Activated T-helper 17 cell treated with anti-CD3 and anti-CD28 coated beads, Interleukin-2, amount 50 U/mL, for 72 hours (primary cell): ENCODE measurements at regions not wholly inside any gene's neighbourhood (a gene's known extent, or its start where the extent isn't known, plus 50 kb on each side); places are given as distances from the start of the nearest gene placed in this dataset.

Experiments used
- ATAC-seq: fragments of 150-1000 bp; cut with Tn5 transposase; replicated peaks from 2 replicates; pipeline ENCODE4 v1.10.0; 2021; ENCODE audit warnings: mild to moderate bottlenecking, moderate library complexity
- H3K27ac Mint-ChIP-seq: one replicate; pipeline ENCODE4 v1.8.0; 2022; ENCODE audit warnings: mixed read lengths
- H3K27me3 Mint-ChIP-seq: one replicate; pipeline ENCODE4 v1.8.0; 2022; ENCODE audit warnings: mixed read lengths
- H3K36me3 Mint-ChIP-seq: one replicate; pipeline ENCODE4 v1.8.0; 2022; ENCODE audit warnings: low read depth, mild to moderate bottlenecking, mixed read lengths
- H3K4me1 Mint-ChIP-seq: one replicate; pipeline ENCODE4 v1.8.0; 2022; ENCODE audit warnings: mixed read lengths
- H3K4me3 Mint-ChIP-seq: one replicate; pipeline ENCODE4 v1.8.0; 2022; ENCODE audit warnings: mild to moderate bottlenecking, mixed read lengths
- H3K9me3 Mint-ChIP-seq: one replicate; pipeline ENCODE4 v1.8.0; 2022; ENCODE audit warnings: mixed read lengths

GRCh38 chr6:140641412-140641811 is 1267.0 kb upstream of the CITED2 start:
- Mint-ChIP-seq H3K4me1 (no peaks in the 10 kb centered on the region), H3K27ac (no peak overlapping the region), H3K9me3 (no peaks in the 10 kb centered on the region), H3K36me3 (no peaks in the 10 kb centered on the region), H3K4me3 (no peak overlapping the region), H3K27me3 (peaks cover 3% of the 10 kb centered on the region)
- ATAC-seq: no peak

- H3K27ac Mint-ChIP-seq: no peak overlapping the region
- no peaks in the 10 kb centered on the region for H3K4me1 Mint-ChIP-seq
- peaks cover 3% of the 10 kb centered on the region for H3K9me3 Mint-ChIP-seq
- no peaks in the 10 kb centered on the region for H3K36me3 Mint-ChIP-seq
- H3K27me3 Mint-ChIP-seq: no peaks in the 10 kb centered on the region
- H3K4me3 Mint-ChIP-seq: no peak overlapping the region
- no peak for ATAC-seq
Measured at GRCh38 chr6:140636908-140637402, 1262.5 kb upstream of the CITED2 start.

- H3K27me3 Mint-ChIP-seq: no peaks in the 10 kb centered on the region
- ATAC-seq: no peak
- H3K27ac Mint-ChIP-seq: no peak overlapping the region
- no peaks in the 10 kb centered on the region for H3K36me3 Mint-ChIP-seq
- peaks cover 3% of the 10 kb centered on the region for H3K9me3 Mint-ChIP-seq
- no peak overlapping the region for H3K4me3 Mint-ChIP-seq
- H3K4me1 Mint-ChIP-seq: no peaks in the 10 kb centered on the region
Measured at GRCh38 chr6:140636271-140636907, 1261.9 kb upstream of the CITED2 start.

- Mint-ChIP-seq H3K4me3 (no peak overlapping the region), H3K4me1 (no peaks in the 10 kb centered on the region), H3K27ac (no peak overlapping the region)
Measured at GRCh38 chr6:140627002-140627401, 1252.6 kb upstream of the CITED2 start.

GRCh38 chr6:140623498-140623897 is 1249.0 kb upstream of the CITED2 start:
- Mint-ChIP-seq H3K4me3 (no peak overlapping the region), H3K4me1 (no peaks in the 10 kb centered on the region), H3K27me3 (peaks cover 16% of the 10 kb centered on the region), H3K27ac (no peak overlapping the region), H3K9me3 (peaks cover 13% of the 10 kb centered on the region), H3K36me3 (no peaks in the 10 kb centered on the region)
- no peak for ATAC-seq

More at GRCh38 chr6:140627002-140627401, 1252.6 kb upstream of the CITED2 start:
- H3K9me3 Mint-ChIP-seq: peaks cover 13% of the 10 kb centered on the region
- H3K36me3 Mint-ChIP-seq: no peaks in the 10 kb centered on the region
- no peak for ATAC-seq
- peaks cover 8% of the 10 kb centered on the region for H3K27me3 Mint-ChIP-seq

GRCh38 chr6:140620496-140620895 is 1246.0 kb upstream of the CITED2 start:
- H3K36me3 Mint-ChIP-seq: no peaks in the 10 kb centered on the region
- H3K9me3 Mint-ChIP-seq: peaks cover 3% of the 10 kb centered on the region
- H3K27me3 Mint-ChIP-seq: peaks cover 21% of the 10 kb centered on the region
- no peak overlapping the region for H3K27ac Mint-ChIP-seq
- ATAC-seq: no peak
- no peaks in the 10 kb centered on the region for H3K4me1 Mint-ChIP-seq
- H3K4me3 Mint-ChIP-seq: no peak overlapping the region

GRCh38 chr6:140609956-140610355 is 1235.5 kb upstream of the CITED2 start:
- Mint-ChIP-seq H3K4me1 (no peaks in the 10 kb centered on the region), H3K27ac (no peak overlapping the region), H3K36me3 (no peaks in the 10 kb centered on the region), H3K9me3 (no peaks in the 10 kb centered on the region), H3K27me3 (no peaks in the 10 kb centered on the region), H3K4me3 (no peak overlapping the region)
- no peak for ATAC-seq

- no peaks in the 10 kb centered on the region for H3K27me3 Mint-ChIP-seq
- H3K4me3 Mint-ChIP-seq: no peak overlapping the region
- no peaks in the 10 kb centered on the region for H3K4me1 Mint-ChIP-seq
- no peak overlapping the region for H3K27ac Mint-ChIP-seq
- ATAC-seq: no peak
- no peaks in the 10 kb centered on the region for H3K36me3 Mint-ChIP-seq
- H3K9me3 Mint-ChIP-seq: no peaks in the 10 kb centered on the region
Measured at GRCh38 chr6:140609321-140609720, 1234.9 kb upstream of the CITED2 start.

GRCh38 chr6:140604786-140605185 is 1230.3 kb upstream of the CITED2 start:
- Mint-ChIP-seq H3K9me3 (no peaks in the 10 kb centered on the region), H3K4me1 (no peaks in the 10 kb centered on the region), H3K27me3 (peaks cover 12% of the 10 kb centered on the region), H3K4me3 (no peak overlapping the region), H3K36me3 (no peaks in the 10 kb centered on the region), H3K27ac (no peak overlapping the region)
- no peak for ATAC-seq

GRCh38 chr6:140602431-140603248 is 1228.2 kb upstream of the CITED2 start:
- Mint-ChIP-seq H3K4me1 (no peaks in the 10 kb centered on the region), H3K4me3 (no peak overlapping the region), H3K27me3 (peaks cover 12% of the 10 kb centered on the region), H3K9me3 (no peaks in the 10 kb centered on the region), H3K27ac (no peak overlapping the region), H3K36me3 (no peaks in the 10 kb centered on the region)
- no peak for ATAC-seq

GRCh38 chr6:140601021-140601808 is 1226.8 kb upstream of the CITED2 start:
- Mint-ChIP-seq H3K27ac (no peak overlapping the region), H3K4me1 (no peaks in the 10 kb centered on the region), H3K27me3 (peaks cover 12% of the 10 kb centered on the region), H3K9me3 (no peaks in the 10 kb centered on the region), H3K36me3 (no peaks in the 10 kb centered on the region), H3K4me3 (no peak overlapping the region)
- ATAC-seq: no peak

GRCh38 chr6:140599916-140600315 is 1225.5 kb upstream of the CITED2 start:
- Mint-ChIP-seq H3K36me3 (no peaks in the 10 kb centered on the region), H3K27me3 (peaks cover 19% of the 10 kb centered on the region), H3K9me3 (no peaks in the 10 kb centered on the region), H3K27ac (no peak overlapping the region), H3K4me3 (no peak overlapping the region), H3K4me1 (no peaks in the 10 kb centered on the region)
- no peak for ATAC-seq

GRCh38 chr6:140597181-140597580 is 1222.7 kb upstream of the CITED2 start:
- H3K9me3 Mint-ChIP-seq: peaks cover 4% of the 10 kb centered on the region
- ATAC-seq: no peak
- no peak overlapping the region for H3K4me3 Mint-ChIP-seq
- H3K27me3 Mint-ChIP-seq: peaks cover 23% of the 10 kb centered on the region
- no peaks in the 10 kb centered on the region for H3K4me1 Mint-ChIP-seq
- no peaks in the 10 kb centered on the region for H3K36me3 Mint-ChIP-seq
- no peak overlapping the region for H3K27ac Mint-ChIP-seq

GRCh38 chr6:140594806-140595128 is 1220.3 kb upstream of the CITED2 start:
- Mint-ChIP-seq H3K4me1 (no peaks in the 10 kb centered on the region), H3K36me3 (no peaks in the 10 kb centered on the region), H3K9me3 (peaks cover 4% of the 10 kb centered on the region), H3K4me3 (no peak overlapping the region), H3K27ac (no peak overlapping the region), H3K27me3 (peaks cover 12% of the 10 kb centered on the region)
- no peak for ATAC-seq

GRCh38 chr6:140592877-140593276 is 1218.4 kb upstream of the CITED2 start:
- no peak for ATAC-seq
- Mint-ChIP-seq H3K27ac (no peak overlapping the region), H3K4me1 (no peaks in the 10 kb centered on the region), H3K27me3 (peaks cover 12% of the 10 kb centered on the region), H3K4me3 (no peak overlapping the region), H3K9me3 (peaks cover 4% of the 10 kb centered on the region), H3K36me3 (no peaks in the 10 kb centered on the region)
